ENCODE measurements at regions not wholly inside any gene's neighbourhood (a gene's known extent, or its start where the extent isn't known, plus 50 kb on each side); places are given as distances from the start of the nearest gene placed in this dataset.

DNA sequence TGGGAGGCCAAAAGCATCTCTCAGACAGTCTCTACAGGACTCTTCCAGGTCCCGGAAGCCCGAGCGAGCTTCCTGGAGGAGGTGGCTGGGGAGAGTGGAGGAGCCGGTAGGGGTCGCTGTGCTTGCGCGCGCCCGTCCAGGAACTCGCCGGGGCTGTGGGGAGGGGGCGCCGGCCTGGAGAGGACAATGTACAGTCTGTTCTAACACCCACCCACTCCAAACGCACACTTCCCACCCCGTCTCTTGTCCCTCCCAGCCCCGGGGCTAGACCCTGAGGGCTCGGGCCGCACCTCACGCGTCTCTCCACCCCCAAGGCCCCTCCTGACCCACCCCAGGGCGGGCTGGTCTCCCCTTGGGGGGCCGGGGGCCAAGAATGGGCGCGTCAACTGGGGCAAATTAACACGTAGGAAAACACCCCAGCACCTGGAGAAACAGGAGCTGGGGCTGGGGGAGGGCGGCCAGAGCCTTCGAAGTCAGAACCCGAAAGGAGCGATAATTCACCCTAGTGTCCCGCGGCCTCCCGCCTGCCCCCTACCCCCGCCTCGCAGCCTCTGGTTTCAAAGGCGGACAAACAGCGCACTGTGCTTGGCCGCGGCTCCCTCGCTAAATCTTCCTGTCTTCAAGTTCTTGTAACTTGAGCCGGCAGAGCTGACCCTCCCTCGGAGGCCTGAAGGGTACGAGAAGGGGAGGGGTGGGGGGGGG lies 103.2 kb upstream of the FOXP4 start:
- Histone ChIP-seq H3K27me3 (peaks cover 32% of the 10 kb centered on the region), H3K4me2 (peak overlapping the region; percentile 84)
- peak overlapping the region; percentile 94 for H3K27ac Mint-ChIP-seq

DNA sequence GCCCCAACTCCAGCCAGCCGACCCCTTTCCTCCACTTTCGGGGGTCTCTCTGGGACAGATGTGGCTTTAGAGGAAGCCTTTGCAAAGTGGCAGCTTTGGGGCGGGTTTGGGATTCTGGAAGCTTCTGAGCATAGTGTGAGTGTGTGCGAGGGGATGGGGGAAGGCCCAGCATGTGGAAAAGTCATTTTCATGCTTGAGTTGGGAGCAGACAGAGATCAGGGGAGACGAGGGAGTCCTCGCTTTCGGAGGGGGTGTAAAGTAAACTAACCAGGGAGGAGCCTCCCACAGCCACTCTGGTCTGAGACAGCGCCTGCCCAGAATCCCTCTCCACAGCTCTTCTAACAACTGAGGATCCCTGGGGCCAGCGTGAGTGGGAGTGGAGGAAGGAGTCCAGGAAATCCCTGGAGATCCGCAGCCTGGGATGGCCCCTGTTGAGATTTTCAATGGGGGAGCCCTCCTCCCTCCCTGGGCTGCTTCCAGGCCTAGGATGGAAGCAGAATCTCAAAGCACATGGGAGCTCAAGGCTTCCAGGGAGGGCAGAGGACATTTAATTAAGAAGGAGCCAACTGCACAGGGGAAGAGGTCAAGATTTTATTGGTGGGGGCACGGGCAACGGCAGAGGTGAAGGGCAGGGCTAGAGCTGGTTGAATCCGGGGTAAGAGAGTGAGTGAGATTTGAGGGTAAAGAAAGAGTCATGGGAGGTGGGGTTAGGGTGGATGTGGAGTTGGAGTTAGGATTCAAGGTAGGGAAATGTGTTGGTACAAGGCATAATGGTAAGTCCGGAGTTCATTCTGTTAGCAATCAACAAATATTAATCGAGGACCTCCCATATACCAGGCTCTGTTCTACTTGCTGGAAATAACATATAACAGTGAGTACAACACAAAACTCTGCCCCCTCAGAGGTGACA lies 102.3 kb upstream of the FOXP4 start:
- Mint-ChIP-seq H3K27ac (peak overlapping the region; percentile 97), H3K36me3 (no peaks in the 10 kb centered on the region), H3K27me3 (ENCODE audit: insufficient read depth, low read depth) (peaks cover 23% of the 10 kb centered on the region), H3K4me1 (peaks cover 47% of the 10 kb centered on the region), H3K4me3 (peak overlapping the region; percentile 78), H3K9me3 (no peaks in the 10 kb centered on the region)
- H3F3A ChIP-seq (ENCODE audit: low read depth): peaks cover 43% of the 10 kb centered on the region
- peak overlapping the region; percentile 84 for H3K4me2 ChIP-seq
- H3K36me3 ChIP-seq: no peaks in the 10 kb centered on the region
- H3K79me2 ChIP-seq (ENCODE audit: low read depth): no peaks in the 10 kb centered on the region
- H3K4me1 ChIP-seq: peaks cover 33% of the 10 kb centered on the region
- TF ChIP-seq EZH2phosphoT487 (IDR thresholded peaks at IDR 0.05): no peak
- TF ChIP-seq, protein P1, sequence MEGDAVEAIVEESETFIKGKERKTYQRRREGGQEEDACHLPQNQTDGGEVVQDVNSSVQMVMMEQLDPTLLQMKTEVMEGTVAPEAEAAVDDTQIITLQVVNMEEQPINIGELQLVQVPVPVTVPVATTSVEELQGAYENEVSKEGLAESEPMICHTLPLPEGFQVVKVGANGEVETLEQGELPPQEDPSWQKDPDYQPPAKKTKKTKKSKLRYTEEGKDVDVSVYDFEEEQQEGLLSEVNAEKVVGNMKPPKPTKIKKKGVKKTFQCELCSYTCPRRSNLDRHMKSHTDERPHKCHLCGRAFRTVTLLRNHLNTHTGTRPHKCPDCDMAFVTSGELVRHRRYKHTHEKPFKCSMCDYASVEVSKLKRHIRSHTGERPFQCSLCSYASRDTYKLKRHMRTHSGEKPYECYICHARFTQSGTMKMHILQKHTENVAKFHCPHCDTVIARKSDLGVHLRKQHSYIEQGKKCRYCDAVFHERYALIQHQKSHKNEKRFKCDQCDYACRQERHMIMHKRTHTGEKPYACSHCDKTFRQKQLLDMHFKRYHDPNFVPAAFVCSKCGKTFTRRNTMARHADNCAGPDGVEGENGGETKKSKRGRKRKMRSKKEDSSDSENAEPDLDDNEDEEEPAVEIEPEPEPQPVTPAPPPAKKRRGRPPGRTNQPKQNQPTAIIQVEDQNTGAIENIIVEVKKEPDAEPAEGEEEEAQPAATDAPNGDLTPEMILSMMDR (IDR thresholded peaks at IDR 0.05): no peak
- no peak for TF ChIP-seq EZH2 (IDR thresholded peaks at IDR 0.05)
- peaks cover 7% of the 10 kb centered on the region for H4K20me1 ChIP-seq (ENCODE audit: low read depth)
- DNase-seq (ENCODE audit: low spot score): no peak
- no peak overlapping the region for H3K27ac ChIP-seq
- no peak overlapping the region for H3K9ac ChIP-seq
- peaks cover 23% of the 10 kb centered on the region for H3K27me3 ChIP-seq
- no peaks in the 10 kb centered on the region for H3K9me3 ChIP-seq (ENCODE audit: low read depth)
- H2AFZ ChIP-seq (replicated peaks): no peak overlapping the region
- no peak overlapping the region for H3K4me3 ChIP-seq

More for the DNA sequence above, 103.2 kb upstream of the FOXP4 start:
- Mint-ChIP-seq H3K27me3 (ENCODE audit: insufficient read depth, low read depth) (peaks cover 22% of the 10 kb centered on the region), H3K9me3 (no peaks in the 10 kb centered on the region), H3K4me3 (peak overlapping the region; percentile 76), H3K4me1 (peaks cover 48% of the 10 kb centered on the region), H3K36me3 (no peaks in the 10 kb centered on the region)
- TF ChIP-seq, protein P1 (IDR thresholded peaks at IDR 0.05): peak; percentile 92
- TF ChIP-seq EZH2phosphoT487 (IDR thresholded peaks at IDR 0.05) (no peak), EZH2 (IDR thresholded peaks at IDR 0.05) (no peak)
- peak; percentile 89 for DNase-seq (ENCODE audit: low spot score)
- H3K4me1 ChIP-seq: peaks cover 33% of the 10 kb centered on the region
- H3K79me2 ChIP-seq (ENCODE audit: low read depth): no peaks in the 10 kb centered on the region
- peak overlapping the region; percentile 39 for H3K4me3 ChIP-seq
- no peak overlapping the region for H3K9ac ChIP-seq
- no peak overlapping the region for H3K27ac ChIP-seq
- peaks cover 43% of the 10 kb centered on the region for H3F3A ChIP-seq (ENCODE audit: low read depth)
- H4K20me1 ChIP-seq (ENCODE audit: low read depth): peaks cover 7% of the 10 kb centered on the region
- H3K36me3 ChIP-seq: no peaks in the 10 kb centered on the region
- no peak overlapping the region for H2AFZ ChIP-seq (replicated peaks)
- no peaks in the 10 kb centered on the region for H3K9me3 ChIP-seq (ENCODE audit: low read depth)

DNA sequence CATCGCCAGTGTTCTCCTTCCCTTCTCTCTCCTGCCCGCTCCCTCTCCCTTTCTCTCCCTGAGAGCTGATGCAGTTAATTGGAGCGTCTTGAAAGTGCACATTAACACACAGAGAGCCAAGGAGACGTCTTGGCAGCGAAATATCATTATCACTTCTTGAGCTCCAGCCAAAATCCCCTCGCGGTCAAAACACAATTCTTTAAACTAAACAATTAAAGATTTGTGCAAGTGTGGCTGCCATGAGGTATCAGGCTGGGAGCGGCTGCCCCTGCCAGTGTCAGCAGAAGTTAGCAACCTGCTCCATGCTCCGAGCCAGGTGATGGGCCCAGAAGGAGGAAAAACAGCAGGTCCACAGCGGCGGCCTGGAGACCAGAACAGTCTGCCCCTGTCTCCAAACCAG lies 100.9 kb upstream of the FOXP4 start:
- Mint-ChIP-seq H3K27ac (peak overlapping the region; percentile 28), H3K4me3 (no peak overlapping the region), H3K36me3 (no peaks in the 10 kb centered on the region), H3K4me1 (peaks cover 54% of the 10 kb centered on the region), H3K27me3 (ENCODE audit: insufficient read depth, low read depth) (peaks cover 17% of the 10 kb centered on the region), H3K9me3 (no peaks in the 10 kb centered on the region)
- DNase-seq (ENCODE audit: low spot score): no peak
- no peak overlapping the region for H3K4me2 ChIP-seq
- H3F3A ChIP-seq (ENCODE audit: low read depth): peaks cover 43% of the 10 kb centered on the region
- no peaks in the 10 kb centered on the region for H3K9me3 ChIP-seq (ENCODE audit: low read depth)
- no peak overlapping the region for H3K9ac ChIP-seq
- no peak overlapping the region for H2AFZ ChIP-seq (replicated peaks)
- H3K27ac ChIP-seq: no peak overlapping the region
- no peak overlapping the region for H3K4me3 ChIP-seq
- peaks cover 7% of the 10 kb centered on the region for H4K20me1 ChIP-seq (ENCODE audit: low read depth)
- no peaks in the 10 kb centered on the region for H3K79me2 ChIP-seq (ENCODE audit: low read depth)
- H3K36me3 ChIP-seq: no peaks in the 10 kb centered on the region
- TF ChIP-seq EZH2 (IDR thresholded peaks at IDR 0.05) (no peak), EZH2phosphoT487 (IDR thresholded peaks at IDR 0.05) (no peak)
- TF ChIP-seq, protein P1 (IDR thresholded peaks at IDR 0.05): no peak
- peaks cover 33% of the 10 kb centered on the region for H3K4me1 ChIP-seq
- peaks cover 20% of the 10 kb centered on the region for H3K27me3 ChIP-seq
